AG10803 (cell line): ENCODE measurements at regions not wholly inside any gene's neighbourhood (a gene's known extent, or its start where the extent isn't known, plus 50 kb on each side); places are given as distances from the start of the nearest gene placed in this dataset.

ENCODE experiments used
- DNase-seq: peaks from one replicate; pipeline ENCODE4 v3.0.0; 2010; ENCODE audit warnings: low read depth
- H3K4me3 ChIP-seq: 2 replicates; pipeline ENCODE4 v1.5.1; 2011; ENCODE audit warnings: mild to moderate bottlenecking, low read length, control low read depth
- TF ChIP-seq, protein P1 (sequence below): conservative IDR thresholded peaks from 2 replicates; pipeline ENCODE4 v1.5.1; 2011; ENCODE audit warnings: mild to moderate bottlenecking, low read length, control low read depth, inconsistent platforms

DNA sequence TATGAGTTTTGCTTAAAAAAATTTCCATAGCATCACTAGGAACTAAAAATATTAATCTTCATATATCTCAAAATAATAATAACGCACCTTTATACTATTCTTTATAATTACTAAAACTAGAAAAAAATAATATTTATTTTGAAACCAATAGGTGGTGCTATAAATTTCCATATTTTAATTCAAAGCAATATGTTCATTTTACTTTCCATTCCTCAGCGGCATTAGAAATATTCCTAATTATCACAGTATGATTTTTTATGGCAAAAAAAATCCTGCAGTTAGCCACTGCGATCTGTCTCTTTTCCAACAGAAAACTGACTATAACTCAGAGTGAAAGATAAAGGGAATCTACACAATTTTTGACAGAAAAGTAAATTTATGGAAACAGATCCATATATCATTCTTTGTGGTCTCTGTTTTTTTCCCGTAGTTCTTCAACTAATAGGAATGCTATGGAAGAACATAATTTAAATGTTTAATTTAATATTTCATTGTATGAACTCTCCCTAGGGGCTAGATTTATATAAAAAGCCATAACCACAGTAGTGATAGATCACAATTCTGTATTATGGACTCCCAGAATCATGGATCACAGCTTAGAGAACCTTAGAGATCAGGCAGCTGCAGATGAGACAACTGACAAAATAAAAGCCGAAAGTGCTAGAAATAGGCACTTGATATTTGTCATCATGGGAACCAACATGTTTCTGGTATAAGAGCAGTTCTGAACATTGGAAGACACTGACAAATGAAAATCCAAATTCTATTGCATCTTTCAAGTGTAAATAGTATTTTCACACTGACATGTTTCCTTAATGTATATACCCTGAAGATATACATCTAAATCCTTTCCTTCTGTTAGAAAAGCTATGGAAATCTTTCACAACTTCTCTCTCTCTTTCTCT is 167.7 kb upstream of the MPDZ start:
- DNase-seq = no peak
- no peak overlapping the region for H3K4me3 ChIP-seq
- TF ChIP-seq, protein P1, sequence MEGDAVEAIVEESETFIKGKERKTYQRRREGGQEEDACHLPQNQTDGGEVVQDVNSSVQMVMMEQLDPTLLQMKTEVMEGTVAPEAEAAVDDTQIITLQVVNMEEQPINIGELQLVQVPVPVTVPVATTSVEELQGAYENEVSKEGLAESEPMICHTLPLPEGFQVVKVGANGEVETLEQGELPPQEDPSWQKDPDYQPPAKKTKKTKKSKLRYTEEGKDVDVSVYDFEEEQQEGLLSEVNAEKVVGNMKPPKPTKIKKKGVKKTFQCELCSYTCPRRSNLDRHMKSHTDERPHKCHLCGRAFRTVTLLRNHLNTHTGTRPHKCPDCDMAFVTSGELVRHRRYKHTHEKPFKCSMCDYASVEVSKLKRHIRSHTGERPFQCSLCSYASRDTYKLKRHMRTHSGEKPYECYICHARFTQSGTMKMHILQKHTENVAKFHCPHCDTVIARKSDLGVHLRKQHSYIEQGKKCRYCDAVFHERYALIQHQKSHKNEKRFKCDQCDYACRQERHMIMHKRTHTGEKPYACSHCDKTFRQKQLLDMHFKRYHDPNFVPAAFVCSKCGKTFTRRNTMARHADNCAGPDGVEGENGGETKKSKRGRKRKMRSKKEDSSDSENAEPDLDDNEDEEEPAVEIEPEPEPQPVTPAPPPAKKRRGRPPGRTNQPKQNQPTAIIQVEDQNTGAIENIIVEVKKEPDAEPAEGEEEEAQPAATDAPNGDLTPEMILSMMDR = peak; percentile 5; the same call in 1 of the 2 replicates

DNA sequence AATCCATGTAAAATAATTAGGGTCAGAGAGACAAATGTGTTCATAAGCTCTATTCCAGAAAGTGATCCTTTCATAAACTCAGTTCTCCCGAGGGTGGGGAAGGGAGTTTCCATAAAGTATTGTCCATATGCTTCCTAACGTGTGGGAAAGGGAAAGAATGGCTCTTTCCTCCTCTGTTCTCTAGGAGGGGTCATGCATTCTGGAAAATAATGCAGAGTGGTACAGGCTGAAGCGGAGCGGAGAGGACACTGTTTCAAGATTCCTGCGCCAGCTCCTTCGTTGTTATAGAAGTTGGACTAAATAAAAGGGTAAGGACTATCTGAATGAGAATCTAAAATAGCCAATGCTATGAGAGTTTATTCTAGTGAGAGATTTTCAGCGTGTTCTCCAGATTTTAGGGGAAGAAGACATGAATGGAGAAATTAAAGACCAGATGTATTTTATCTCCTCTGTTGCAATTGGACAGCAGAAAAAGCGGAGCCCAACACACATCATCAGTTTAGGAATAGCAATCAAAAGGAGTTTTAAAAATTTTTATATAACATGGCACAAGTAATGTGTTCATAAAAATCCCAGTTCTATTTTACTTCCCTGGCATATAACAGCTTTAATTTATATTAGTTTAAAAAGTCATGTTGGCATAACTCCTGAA is 166.9 kb upstream of the MPDZ start:
- no peak for DNase-seq
- TF ChIP-seq, protein P1 = no peak
- no peak overlapping the region for H3K4me3 ChIP-seq

DNA sequence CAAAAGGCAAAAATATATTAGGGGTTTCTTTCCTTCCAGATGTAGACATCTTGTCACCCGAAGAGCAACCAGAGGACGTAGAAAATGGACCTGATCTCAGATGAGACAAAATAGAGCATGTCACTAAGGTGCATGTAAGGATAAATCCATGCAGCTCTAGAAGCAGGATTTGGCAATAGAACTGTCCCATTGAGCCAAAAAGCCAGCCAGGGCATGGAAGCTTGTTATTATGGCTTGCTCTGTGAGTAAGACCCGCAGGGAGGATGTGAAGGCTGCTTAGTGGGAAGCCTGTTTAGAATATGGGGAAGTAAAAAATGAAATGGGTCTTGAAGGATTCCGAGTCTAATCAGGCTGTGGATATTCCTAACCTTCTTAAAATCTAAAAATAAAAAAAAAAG is 165.6 kb upstream of the MPDZ start:
- TF ChIP-seq, protein P1 = no peak
- DNase-seq = no peak
- H3K4me3 ChIP-seq = no peak overlapping the region

DNA sequence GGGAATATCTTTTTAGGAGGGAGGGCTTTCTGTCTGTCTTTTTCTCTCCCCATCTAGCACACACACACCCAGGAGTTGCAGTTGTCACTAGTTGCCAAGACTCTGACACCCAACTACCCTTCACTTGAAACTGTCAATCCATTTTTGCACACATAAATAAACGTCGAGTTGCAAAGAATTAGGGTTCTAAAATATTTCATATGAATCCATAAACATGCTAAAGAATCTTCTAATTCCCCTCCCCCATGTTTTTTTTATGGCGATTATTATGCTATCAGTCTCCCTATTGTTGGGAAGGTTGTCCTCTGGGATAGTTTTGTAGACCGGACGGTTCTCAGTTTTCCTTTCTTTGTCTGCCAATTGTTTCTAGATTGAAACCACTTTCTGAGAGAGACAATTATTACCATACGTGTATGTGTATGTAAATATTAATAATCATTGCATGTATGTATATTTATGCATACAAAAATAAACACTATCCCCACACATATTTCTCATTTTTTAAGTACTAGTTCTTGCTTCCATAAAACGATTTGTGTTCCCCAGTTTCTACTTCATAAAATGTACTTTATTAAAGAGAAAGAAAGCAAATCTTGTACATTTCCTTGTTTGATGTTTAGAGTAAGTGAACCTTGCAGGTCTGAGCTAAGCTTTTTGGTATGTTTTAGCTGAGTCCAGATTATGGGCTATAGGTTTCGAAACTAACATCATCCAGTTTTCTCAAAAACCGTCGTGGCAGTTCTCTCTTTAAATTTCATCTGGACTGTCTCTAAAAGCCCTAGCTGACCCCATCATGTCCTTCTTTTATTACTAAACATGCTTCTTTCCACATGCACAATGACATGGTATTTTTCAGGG is 165.0 kb upstream of the MPDZ start:
- TF ChIP-seq, protein P1 = no peak
- no peak for DNase-seq
- no peak overlapping the region for H3K4me3 ChIP-seq

DNA sequence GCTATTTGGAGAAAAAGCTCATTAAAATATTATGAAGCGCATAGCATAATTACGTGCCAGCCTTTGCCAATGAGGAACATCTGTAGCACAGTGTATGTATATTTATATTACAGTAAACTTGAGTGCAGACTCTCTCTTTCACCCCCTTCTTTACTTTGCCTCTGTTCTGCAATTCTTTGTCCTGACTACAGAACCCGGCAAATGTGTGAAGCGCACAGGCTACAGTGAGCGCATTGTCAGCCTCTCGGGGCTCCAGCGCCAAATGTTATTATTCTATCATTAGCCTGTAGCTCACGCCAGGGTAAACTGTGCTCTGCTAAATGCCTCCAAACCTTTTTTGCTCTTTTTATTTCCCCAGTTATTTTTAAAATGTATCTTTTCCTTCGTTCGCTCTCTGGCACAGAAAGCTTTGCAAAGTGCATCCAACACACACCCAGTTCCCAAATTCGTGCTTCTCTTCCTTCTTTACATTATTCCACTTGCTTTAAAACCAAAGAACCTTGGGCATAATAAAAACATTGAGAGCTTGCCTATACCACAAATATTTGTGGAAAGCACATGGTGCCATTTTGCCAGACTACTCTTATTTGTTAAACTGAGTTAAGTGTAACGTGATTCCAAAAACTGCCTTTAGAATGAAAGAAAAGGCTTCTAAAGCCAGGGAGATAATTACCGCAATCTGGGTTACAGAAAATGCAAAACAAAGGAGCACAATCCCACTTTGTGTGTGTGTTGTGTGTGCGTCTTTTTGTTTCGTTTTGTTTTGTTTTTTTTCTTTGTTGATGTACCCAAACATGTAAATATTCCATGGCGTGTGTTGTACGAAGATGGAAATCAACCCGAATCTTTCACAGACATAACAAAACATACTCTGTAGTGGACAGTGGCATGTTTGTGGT is 164.1 kb upstream of the MPDZ start:
- H3K4me3 ChIP-seq = no peak overlapping the region
- TF ChIP-seq, protein P1 = no peak
- DNase-seq = no peak
